ENCODE measurements at regions not wholly inside any gene's neighbourhood (a gene's known extent, or its start where the extent isn't known, plus 50 kb on each side); places are given as distances from the start of the nearest gene placed in this dataset.
"Not testable (repeated sequence)": the region's sequence is repeated elsewhere in the genome, so short reads cannot be mapped to it uniquely, and the experiment has no call there.

GRCh38 chr12:87196321-87196720 is 832.9 kb downstream of the C12orf50 start:
- Histone ChIP-seq H3K27me3 (no peaks in the 10 kb centered on the region), H3K4me3 (no peak overlapping the region), H3K9me3 (no peaks in the 10 kb centered on the region), H3K4me1 (no peaks in the 10 kb centered on the region), H3K36me3 (no peaks in the 10 kb centered on the region), H3K27ac (no peak overlapping the region)
- DNase-seq: no peak
- intact Hi-C loops (cut with DNase I; ENCODE audit: low total_unique reads): no loop called here
- WGBS, 2 donors (ENCODE audit: low coverage in 1 of 2): 76 to 85% methylated on average over 2 of the region's 2 CpGs
- in situ Hi-C loops (cut with MboI; ENCODE audit: low pct_ligation_motif_present in 1 of 4, low pct_unique_long_range_greater_than_20kb in 1 of 4, low sequenced_read_pairs in 3 of 4): no loop called here
- TF ChIP-seq CTCF (IDR thresholded peaks at IDR 0.05): no peak
- no peak for TF ChIP-seq POLR2A (IDR thresholded peaks at IDR 0.05)
- no peak for TF ChIP-seq EP300 (IDR thresholded peaks at IDR 0.05; ENCODE audit: low read depth)
- TF ChIP-seq POLR2AphosphoS5 (IDR thresholded peaks at IDR 0.05): no peak

- H3K9me3 ChIP-seq; H3K27me3 ChIP-seq; H3K4me3 ChIP-seq; intact Hi-C loops (cut with DNase I; ENCODE audit: low total_unique reads); H3K36me3 ChIP-seq; H3K4me1 ChIP-seq; in situ Hi-C loops (cut with MboI; ENCODE audit: low pct_ligation_motif_present in 1 of 4, low pct_unique_long_range_greater_than_20kb in 1 of 4, low sequenced_read_pairs in 3 of 4); H3K27ac ChIP-seq; DNase-seq: not testable (repeated sequence)
These were observed 834.8 kb downstream of the C12orf50 start for GRCh38 chr12:87194389-87194788.

DNA sequence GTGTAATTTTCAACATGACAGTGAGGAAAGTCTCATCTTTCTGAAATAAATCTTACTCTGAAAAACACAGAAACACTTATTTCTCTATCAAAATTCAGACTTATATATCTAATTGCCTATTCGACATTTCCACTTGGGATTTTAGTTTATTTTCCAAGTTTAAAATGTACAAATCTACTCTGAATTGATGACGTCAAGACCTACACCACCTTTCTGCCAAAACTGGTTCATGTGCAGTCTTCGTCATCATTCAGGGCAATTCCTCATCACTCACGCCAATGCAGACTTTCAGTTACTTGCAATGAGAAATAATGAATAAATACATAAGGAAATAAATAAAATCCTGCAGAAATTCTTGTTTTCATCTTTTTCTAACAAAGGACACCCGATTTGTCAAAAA is 843.8 kb downstream of the C12orf50 start:
- no peak for DNase-seq
- no peaks in the 10 kb centered on the region for H3K27me3 ChIP-seq
- no peaks in the 10 kb centered on the region for H3K9me3 ChIP-seq
- H3K4me3 ChIP-seq: no peak overlapping the region
- in situ Hi-C loops (cut with MboI; ENCODE audit: low pct_ligation_motif_present in 1 of 4, low pct_unique_long_range_greater_than_20kb in 1 of 4, low sequenced_read_pairs in 3 of 4) (no loop called here), intact Hi-C loops (cut with DNase I; ENCODE audit: low total_unique reads) (no loop called here)
- TF ChIP-seq EP300 (IDR thresholded peaks at IDR 0.05; ENCODE audit: low read depth): no peak
- no peak for TF ChIP-seq CTCF (IDR thresholded peaks at IDR 0.05)
- no peak for TF ChIP-seq POLR2A (IDR thresholded peaks at IDR 0.05)
- TF ChIP-seq POLR2AphosphoS5 (IDR thresholded peaks at IDR 0.05): no peak
- WGBS, 2 donors (ENCODE audit: low coverage in 1 of 2): 80 to 82% methylated on average over 5 of the region's 5 CpGs
- H3K36me3 ChIP-seq: no peaks in the 10 kb centered on the region
- no peak overlapping the region for H3K27ac ChIP-seq
- no peaks in the 10 kb centered on the region for H3K4me1 ChIP-seq

- in situ Hi-C loops (cut with MboI; ENCODE audit: low pct_ligation_motif_present in 1 of 4, low pct_unique_long_range_greater_than_20kb in 1 of 4, low sequenced_read_pairs in 3 of 4): no loop called here
- DNase-seq: no peak
- WGBS, 2 donors (ENCODE audit: low coverage in 1 of 2): 20 to 75% methylated on average over 1 to 5 of the region's 5 CpGs
These were observed 846.4 kb downstream of the C12orf50 start for GRCh38 chr12:87182696-87183233.

More at GRCh38 chr12:87182696-87183233, 846.4 kb downstream of the C12orf50 start:
- TF ChIP-seq CTCF (IDR thresholded peaks at IDR 0.05) (no peak), POLR2A (IDR thresholded peaks at IDR 0.05) (no peak), POLR2AphosphoS5 (IDR thresholded peaks at IDR 0.05) (no peak), EP300 (IDR thresholded peaks at IDR 0.05; ENCODE audit: low read depth) (no peak)
- Histone ChIP-seq H3K27ac (no peak overlapping the region), H3K36me3 (no peaks in the 10 kb centered on the region), H3K4me3 (no peak overlapping the region), H3K27me3 (no peaks in the 10 kb centered on the region), H3K4me1 (no peaks in the 10 kb centered on the region), H3K9me3 (no peaks in the 10 kb centered on the region)
- intact Hi-C loops (cut with DNase I; ENCODE audit: low total_unique reads): no loop called here

Data from transverse colon (tissue), 4 donors.